Activated naive CD4-positive, alpha-beta T cell treated with Interleukin-2 at 50 U/mL for 16 hours (primary cell): ENCODE measurements at regions not wholly inside any gene's neighbourhood (a gene's known extent, or its start where the extent isn't known, plus 50 kb on each side); places are given as distances from the start of the nearest gene placed in this dataset.
"Not testable (repeated sequence)": the region's sequence is repeated elsewhere in the genome, so short reads cannot be mapped to it uniquely, and the experiment has no call there.

Experiments
- DNase-seq: peaks from one replicate; pipeline ENCODE4 v3.0.0-alpha.2; 2020

DNA sequence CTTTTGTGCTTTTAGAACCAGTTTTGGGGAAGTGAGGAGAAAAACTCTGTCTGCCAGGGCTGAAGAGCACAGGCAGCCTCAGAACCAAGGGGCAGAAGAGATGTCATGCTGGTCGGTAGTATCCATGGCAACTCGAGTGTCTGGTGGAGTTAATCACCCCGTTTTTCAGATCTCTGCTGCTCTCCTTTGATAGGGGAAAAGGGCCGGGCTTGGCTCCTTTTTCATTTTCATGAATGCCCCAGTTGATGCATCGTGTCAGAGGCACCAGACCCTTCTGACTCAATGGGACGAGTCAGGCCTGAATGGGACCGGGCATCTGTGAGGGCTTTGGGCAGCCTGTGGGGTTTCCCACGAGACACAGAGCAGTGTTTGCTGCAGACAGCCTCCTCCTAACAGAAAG is 304.6 kb downstream of the ABCC12 start:
- DNase-seq = no peak

DNA sequence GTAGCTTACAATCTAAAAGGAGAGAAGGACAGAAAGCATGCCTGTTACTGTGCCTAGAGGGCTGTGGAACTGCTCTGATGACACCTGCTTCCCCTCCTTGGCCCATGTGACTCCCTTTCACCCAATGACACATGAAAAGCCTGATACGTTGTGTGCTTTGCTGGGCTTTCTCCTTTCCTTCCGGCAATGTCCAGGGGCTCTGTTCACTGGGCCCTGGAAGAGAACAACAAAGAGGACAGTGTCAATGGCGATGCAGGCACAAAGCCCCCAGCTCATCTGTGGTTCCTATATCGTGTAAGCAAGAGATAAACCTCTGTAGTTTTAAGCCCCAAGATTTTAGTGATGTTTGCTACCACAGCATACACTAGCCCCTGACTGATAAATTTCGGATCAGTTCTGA is 306.1 kb downstream of the ABCC12 start:
- DNase-seq = no peak

DNA sequence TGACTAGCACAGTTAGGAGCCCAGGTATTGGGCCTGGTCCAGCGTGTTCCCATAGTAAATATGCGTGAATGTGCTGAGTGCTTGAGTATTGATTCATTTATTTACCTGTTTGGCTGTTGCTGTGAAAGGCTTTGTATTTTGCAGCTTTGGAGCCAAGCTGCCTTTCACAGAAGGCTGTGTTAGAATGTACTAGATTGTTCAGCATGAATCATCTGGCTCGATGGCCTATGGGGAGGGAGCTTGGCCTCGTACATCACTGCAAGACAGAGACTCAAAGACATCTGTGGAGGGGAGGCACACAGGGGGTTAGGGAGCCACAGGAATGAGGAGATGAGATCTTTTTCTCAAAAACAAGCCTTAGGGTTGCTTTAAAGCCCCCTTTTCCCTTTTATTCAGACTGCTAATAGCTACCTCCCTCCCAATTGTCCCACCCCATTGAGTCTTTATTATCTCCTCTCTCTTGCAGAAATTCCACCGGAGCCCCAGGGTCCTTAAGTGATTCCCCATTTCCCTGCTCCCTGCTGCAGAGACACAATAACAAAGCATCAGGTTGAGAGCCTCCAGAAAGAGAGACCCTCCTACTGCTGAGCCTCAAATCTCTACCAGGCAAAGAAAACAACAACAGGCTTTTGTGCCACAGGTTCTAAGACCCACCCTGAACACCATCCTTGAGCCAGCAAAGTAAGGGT is 307.2 kb downstream of the ABCC12 start:
- no peak for DNase-seq

DNA sequence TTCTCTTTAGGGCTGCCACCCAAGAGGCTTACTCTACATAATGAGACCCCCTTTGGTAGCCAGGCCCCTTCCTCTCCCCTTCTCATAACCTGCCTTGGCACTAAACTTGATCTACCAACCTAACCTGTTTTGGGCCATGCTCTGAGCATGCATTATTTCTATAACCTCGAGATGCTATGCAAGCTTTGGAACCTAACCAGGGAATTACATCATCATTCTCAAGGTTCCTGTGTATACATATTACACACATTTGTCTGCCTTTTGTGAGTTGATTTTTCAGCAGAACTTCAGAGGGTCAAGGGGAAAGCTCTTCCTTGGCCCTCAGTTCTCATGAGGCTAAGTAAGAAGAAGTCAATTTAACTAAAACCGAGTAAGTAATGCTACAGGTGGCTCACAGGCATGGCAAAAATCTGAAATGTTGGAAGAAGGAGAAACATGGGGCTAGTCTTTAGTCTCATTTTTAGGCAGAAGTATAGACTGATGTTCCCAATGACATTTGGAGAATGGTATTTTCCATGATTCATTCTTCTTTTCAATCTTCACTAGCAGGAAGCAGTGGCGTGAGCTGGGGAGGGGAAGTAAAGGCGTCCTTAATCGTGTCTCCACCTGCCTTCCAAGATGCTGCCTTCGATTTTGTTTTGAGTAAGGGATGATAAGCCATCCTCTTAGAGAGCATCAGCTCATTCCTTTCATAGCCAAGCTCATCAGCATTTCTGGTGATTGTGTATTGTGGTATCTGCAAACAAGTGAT is 308.4 kb downstream of the ABCC12 start:
- DNase-seq = no peak

DNA sequence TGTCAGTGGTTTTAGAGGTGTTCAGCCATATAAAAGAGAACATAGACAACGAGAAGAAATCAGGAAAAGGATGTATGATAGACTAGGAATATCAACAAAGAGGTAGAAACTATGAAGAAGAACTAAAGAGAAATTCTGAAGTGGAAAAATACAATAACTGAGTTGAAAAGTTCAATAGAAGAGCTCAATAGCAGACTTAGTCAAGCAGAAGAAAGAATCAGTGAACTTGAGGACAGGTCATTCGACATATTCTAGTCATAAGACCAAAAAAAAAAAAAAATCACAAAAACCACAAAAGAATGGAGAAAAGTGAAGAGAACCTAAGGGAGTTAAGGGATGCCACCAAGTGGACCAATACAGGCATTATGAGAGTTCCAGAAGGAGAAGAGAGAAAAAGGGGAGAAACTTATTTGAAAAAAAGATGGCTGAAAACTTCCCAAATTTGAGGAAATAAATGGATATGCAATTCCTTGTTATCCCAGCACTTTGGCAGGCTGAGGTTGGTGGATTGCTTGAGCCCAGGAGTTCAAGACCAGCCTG is 321.2 kb downstream of the ABCC12 start:
- no peak for DNase-seq

- DNase-seq = no peak
Observed at GRCh38 chr16:47833771-47834170, 322.0 kb downstream of the ABCC12 start.

DNA sequence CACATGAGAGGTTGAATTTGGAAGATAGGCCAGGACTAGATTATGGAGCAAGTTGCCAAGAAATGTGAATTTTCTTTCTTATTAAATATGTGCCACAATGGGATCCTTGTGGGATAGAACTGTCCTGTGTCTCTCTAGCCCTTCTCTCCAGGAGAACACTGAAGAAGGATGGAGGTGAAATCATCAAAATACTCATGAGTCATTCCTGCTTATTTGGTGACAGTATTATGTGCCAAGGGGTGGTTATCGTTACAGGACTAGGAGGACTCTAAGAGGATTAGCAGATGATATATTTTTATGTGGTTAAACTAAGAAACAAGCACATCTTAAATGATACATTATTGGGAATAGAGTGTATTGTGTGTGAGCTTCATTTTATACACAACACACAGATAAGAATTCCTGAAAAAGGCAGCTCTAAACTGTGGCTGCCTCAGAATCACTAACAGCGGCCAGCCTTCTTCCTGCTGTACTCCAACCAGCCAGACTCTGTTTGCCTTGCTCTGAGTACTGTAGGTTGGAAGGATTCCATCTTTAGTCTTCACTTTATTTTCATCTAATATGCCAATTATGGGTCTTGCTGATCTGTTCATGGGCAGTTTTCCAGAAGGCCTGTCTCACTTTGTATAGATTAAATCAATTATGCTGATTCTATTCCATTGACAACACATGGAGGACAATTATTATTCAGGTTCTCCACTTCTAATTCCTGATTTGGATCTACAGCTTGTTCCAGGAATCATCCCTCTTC is 325.8 kb downstream of the ABCC12 start:
- no peak for DNase-seq

DNA sequence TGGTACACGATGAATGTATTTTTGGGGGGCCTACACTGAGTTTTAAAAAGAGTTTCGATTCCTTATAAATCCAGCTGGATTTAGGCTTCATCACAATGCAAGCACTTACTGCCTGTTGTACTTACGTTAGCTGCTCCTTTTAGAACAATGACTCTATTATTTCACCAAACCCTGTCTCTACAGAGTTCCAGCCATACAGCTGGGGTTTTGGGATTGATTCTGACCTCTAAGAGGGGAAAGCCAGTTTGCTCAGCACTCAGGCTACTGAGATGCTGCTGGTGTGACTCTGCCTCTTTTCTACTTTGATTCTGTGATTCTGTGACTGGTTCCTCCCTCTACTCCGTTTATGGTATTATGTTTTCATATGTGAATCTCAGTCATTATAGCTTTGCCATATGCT is 329.7 kb downstream of the ABCC12 start:
- no peak for DNase-seq

GRCh38 chr16:47817048-47817447 is 338.7 kb downstream of the ABCC12 start:
- no peak for DNase-seq

GRCh38 chr16:47816511-47816910 is 339.3 kb downstream of the ABCC12 start:
- DNase-seq = no peak

- DNase-seq = no peak
Observed at GRCh38 chr16:47815655-47816054, 340.1 kb downstream of the ABCC12 start.

GRCh38 chr16:47811758-47812157 is 344.0 kb downstream of the ABCC12 start:
- DNase-seq = not testable (repeated sequence)

GRCh38 chr16:47806309-47806847 is 345.2 kb downstream of the PHKB start:
- no peak for DNase-seq

DNA sequence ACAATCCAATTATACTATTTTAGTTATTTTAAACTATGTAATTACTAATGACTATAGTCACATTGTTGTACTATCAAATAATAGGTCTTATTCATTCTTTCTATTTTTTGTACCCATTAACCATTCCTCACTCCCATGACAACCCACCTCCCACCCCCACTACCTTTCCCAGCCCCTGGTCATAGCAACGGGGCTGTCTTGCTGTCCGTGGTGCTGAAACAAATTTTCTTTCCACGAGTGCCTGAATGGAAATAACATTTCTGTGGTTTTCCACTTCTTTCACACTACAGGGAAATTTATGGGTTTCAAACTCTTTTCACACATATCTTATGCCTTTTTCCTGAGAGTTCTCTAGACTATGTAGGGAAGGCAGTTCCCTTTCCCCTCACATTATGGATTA is 326.6 kb downstream of the PHKB start:
- DNase-seq = no peak

DNA sequence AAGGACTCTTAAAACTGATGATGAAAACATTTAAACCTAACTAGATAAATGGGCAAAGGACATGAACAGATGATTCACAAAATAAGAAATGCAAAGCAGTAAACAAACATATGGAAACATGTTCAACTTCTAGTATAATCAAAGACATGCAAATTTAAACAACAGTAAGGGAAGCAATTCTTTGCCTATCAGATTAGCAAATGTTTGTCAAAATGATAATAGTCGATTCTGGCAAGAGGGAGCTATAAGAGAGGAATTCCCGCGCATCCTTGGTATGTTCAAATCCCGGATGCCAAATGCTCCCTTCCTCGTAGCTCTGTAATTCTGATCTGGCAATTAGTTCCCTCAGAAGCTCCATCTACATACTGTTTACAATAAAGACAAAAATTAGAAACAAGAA is 320.5 kb downstream of the PHKB start:
- DNase-seq = no peak

DNA sequence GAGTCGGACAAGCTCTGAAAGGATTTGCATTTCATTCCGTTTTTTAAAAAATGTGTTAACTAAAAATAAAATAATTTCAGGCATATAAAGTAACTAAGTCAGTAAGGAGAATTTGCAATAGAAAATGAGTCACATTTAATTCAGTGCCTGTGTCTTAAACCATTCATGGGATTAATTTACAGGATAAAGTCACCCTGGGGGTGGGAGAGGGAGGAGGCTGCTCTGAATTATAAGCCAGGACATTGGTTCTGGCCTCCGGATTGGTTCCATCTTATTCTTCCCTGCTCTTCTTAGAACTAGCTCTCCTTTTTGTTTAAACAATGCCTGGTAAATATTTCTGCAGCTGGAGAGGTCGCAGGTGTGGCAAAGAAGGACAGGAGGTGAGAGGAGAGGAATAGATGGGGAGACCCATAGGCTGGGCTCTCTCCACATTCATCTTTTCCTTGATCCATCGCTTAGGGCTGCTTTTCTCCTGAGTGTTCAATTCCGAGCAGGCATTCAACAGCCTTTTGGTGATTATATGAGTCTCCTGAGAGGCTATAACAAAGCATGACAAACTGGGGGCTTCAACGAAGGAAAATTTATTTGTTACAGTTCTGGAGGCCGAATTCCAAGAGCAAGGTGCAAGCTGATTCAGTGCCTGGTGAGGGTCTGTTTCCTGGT is 319.2 kb downstream of the PHKB start:
- no peak for DNase-seq

DNA sequence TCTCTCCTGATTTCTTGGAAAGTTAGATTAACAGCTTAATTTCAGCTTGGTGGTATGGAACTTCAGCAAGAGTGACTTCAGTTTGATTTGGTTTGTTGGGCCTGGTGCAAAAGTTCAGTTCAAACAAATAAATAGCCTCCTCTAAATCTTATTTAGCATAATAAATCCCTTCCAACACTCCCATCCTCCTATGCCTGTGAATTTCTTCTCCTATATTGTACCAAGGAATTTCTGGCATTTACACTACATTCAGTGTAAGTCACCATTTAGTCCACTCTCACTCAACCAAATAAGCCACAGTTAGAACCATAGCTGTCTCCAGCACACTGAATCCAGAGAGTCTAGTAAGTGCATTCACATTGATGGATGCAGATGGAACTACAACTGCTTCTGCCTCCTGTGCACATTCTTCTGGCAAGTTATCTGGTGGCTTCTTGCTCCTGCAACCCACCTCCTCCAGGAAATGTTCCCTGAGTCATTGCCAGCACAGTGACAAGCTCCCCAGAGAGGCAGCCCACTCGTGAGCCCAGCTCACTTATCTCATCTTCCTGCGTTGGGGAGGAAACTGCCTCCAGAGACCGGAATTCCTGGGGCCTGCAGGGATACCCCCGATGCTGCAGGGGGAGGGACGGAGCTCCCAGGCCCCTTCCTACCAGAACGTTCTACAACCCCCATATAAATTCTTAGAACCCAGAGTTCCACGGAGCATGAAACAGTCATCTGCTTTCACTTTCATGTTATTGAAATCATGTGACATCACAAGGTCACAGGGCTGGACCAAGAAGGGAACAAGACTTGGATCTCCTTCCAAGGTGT is 318.3 kb downstream of the PHKB start:
- peak; percentile 40 for DNase-seq

DNA sequence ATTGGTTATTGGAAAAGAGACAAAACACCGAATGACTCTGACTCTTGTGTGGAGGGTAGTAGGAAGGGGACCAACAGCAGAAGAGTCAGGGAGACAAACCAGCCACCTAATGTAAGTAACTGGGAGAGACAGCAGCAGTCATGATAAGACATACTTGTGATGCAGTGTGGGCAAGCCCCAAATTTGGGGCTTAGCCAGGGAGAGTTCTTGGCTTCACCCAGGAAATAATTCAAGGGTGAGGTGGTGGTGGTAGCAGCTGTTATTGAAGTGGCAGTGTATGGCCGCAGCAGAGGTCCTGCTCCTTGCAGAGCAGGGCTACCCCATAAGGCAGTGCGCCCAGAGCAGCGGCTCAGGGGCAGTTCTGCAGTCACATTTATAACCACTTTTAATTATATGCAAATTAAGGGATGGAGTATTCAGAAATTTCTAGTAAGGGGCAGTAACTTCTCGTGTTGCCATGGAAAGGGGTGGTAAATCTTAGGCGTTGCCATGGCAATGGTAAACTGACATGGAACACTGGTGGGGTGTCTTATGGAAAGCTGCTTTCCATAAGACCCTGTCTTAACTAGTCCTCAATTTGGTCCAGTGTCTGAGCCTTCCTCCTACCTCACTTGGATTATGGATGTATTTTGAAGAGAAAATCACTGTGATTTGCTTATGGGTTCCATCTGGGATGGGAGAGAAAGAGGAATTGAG is 317.1 kb downstream of the PHKB start:
- DNase-seq = no peak

GRCh38 chr16:47777220-47777619 is 316.1 kb downstream of the PHKB start:
- DNase-seq = no peak

- no peak for DNase-seq
Observed at GRCh38 chr16:47774661-47775060, 313.5 kb downstream of the PHKB start.

DNA sequence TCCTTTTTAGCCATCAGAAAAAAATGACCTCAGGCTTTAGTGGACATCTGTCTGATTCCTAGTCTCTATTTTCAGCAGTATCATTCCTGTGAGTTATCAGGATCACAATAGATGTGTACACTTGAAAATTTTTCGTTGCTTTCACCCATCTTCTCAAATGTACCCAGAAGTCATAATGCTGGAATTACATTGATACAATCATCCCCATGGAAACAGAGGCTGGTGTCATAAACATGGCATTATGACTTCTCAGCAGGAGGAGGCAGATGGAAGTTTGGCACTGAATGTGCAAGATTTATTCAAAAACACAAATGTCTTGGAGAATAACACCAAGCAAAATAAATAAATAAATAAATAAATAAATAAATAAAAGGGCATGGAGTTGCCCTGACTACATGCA is 292.5 kb downstream of the PHKB start:
- DNase-seq = no peak
